ENCODE measurements at regions not wholly inside any gene's neighbourhood (a gene's known extent, or its start where the extent isn't known, plus 50 kb on each side); places are given as distances from the start of the nearest gene placed in this dataset.

- WGBS, 2 donors (ENCODE audit: low coverage in 1 of 2), result 57 to 63% methylated on average over 3 of the region's 3 CpGs
- ATAC-seq, result no peak
These were observed 1108.1 kb downstream of the BCL11B start for GRCh38 chr14:98163873-98164272.

DNA sequence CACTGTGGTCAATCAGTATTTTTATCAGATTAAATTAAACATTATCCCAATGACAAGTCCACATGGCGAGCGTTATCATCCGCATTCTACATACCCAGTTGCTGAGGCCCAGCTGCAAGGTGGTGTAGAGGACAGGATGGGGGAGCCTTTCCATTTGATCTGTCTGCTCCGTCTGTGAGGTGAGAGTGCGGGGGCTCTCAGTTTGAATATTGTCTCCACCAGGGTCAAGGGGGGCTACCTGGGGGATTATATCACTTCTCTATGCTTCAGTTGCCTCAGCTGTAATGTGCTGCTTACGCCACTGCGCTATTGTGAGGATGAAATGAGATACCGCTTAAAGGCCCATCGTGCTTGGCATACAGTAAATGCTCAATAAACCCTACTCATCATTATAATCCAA lies 1106.0 kb downstream of the BCL11B start:
- Histone ChIP-seq H3K9me3 (peaks cover 0 to 6% (median 0%) of the 10 kb centered on the region in 3 donors), H3K27ac (no peak overlapping the region), H3K4me3 (no peak overlapping the region), H3K36me3 (no peaks in the 10 kb centered on the region), H3K27me3 (peaks cover 53% of the 10 kb centered on the region), H3K4me1 (no peaks in the 10 kb centered on the region)
- TF ChIP-seq POLR2A (IDR thresholded peaks at IDR 0.05), result no peak
- no peak for TF ChIP-seq EP300 (IDR thresholded peaks at IDR 0.05)
- no peak for TF ChIP-seq POLR2AphosphoS5 (IDR thresholded peaks at IDR 0.05)
- TF ChIP-seq, protein P1, sequence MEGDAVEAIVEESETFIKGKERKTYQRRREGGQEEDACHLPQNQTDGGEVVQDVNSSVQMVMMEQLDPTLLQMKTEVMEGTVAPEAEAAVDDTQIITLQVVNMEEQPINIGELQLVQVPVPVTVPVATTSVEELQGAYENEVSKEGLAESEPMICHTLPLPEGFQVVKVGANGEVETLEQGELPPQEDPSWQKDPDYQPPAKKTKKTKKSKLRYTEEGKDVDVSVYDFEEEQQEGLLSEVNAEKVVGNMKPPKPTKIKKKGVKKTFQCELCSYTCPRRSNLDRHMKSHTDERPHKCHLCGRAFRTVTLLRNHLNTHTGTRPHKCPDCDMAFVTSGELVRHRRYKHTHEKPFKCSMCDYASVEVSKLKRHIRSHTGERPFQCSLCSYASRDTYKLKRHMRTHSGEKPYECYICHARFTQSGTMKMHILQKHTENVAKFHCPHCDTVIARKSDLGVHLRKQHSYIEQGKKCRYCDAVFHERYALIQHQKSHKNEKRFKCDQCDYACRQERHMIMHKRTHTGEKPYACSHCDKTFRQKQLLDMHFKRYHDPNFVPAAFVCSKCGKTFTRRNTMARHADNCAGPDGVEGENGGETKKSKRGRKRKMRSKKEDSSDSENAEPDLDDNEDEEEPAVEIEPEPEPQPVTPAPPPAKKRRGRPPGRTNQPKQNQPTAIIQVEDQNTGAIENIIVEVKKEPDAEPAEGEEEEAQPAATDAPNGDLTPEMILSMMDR (IDR thresholded peaks at IDR 0.05), result no peak
- no peak for ATAC-seq
- WGBS, 2 donors (ENCODE audit: low coverage in 1 of 2), result 80 to 92% methylated on average over 1 to 7 of the region's 9 CpGs

More at GRCh38 chr14:98163873-98164272, 1108.1 kb downstream of the BCL11B start:
- TF ChIP-seq, protein P1 (IDR thresholded peaks at IDR 0.05), result no peak
- TF ChIP-seq POLR2AphosphoS5 (IDR thresholded peaks at IDR 0.05) (no peak), POLR2A (IDR thresholded peaks at IDR 0.05) (no peak), EP300 (IDR thresholded peaks at IDR 0.05) (no peak)
- Histone ChIP-seq H3K27ac (no peak overlapping the region), H3K4me3 (no peak overlapping the region), H3K4me1 (no peaks in the 10 kb centered on the region), H3K27me3 (peaks cover 58% of the 10 kb centered on the region), H3K9me3 (peaks cover 0 to 3% (median 0%) of the 10 kb centered on the region in 3 donors), H3K36me3 (no peaks in the 10 kb centered on the region)

- H3K4me1 ChIP-seq, result no peaks in the 10 kb centered on the region
- ATAC-seq, result no peak
- H3K27me3 ChIP-seq, result peaks cover 52% of the 10 kb centered on the region
- H3K4me3 ChIP-seq, result no peak overlapping the region
- no peaks in the 10 kb centered on the region for H3K36me3 ChIP-seq
- WGBS, 2 donors (ENCODE audit: low coverage in 1 of 2), result 68% methylated on average over 10 of the region's 10 CpGs; no CpG with 5 or more reads in 1 of the 2 donors
- peaks cover 0 to 6% (median 0%) of the 10 kb centered on the region in 3 donors for H3K9me3 ChIP-seq
- TF ChIP-seq EP300 (IDR thresholded peaks at IDR 0.05) (no peak), POLR2A (IDR thresholded peaks at IDR 0.05) (no peak)
- TF ChIP-seq, protein P1 (IDR thresholded peaks at IDR 0.05), result no peak
- H3K27ac ChIP-seq, result no peak overlapping the region
These were observed 1104.7 kb downstream of the BCL11B start for GRCh38 chr14:98167275-98167674.

DNA sequence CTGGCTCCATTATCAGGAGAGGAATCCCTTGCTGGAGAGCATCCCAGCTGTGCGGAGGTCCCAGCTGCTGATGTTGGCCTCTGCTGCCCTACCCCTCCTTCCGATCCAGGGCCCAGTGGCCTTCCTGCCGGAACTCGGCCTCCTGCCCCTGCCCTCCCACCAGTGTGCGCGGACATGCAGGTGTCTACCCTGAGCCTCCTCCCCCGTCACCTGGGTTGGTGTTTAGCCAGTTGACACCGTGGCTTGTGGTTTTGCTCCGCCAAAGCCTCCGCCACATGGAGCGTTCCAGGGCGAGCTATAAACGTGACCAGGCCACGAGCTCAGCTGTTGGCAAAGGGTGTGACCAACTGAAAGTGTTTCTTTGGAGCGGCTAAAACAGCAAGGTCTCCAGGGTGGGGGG lies 1104.3 kb downstream of the BCL11B start:
- no peak for TF ChIP-seq POLR2AphosphoS5 (IDR thresholded peaks at IDR 0.05)
- TF ChIP-seq, protein P1 (IDR thresholded peaks at IDR 0.05), result no peak
- no peak for TF ChIP-seq EP300 (IDR thresholded peaks at IDR 0.05)
- WGBS, 2 donors (ENCODE audit: low coverage in 1 of 2), result 61 to 65% methylated on average over 2 to 6 of the region's 15 CpGs

GRCh38 chr14:98168211-98168985 lies 1103.6 kb downstream of the BCL11B start:
- 66 to 84% methylated on average over 3 to 5 of the region's 5 CpGs for WGBS, 2 donors (ENCODE audit: low coverage in 1 of 2)
- H3K4me3 ChIP-seq, result no peak overlapping the region
- no peak overlapping the region for H3K27ac ChIP-seq
- no peaks in the 10 kb centered on the region for H3K36me3 ChIP-seq
- peaks cover 0 to 6% (median 0%) of the 10 kb centered on the region in 3 donors for H3K9me3 ChIP-seq
- ATAC-seq, result no peak
- H3K4me1 ChIP-seq, result no peaks in the 10 kb centered on the region
- H3K27me3 ChIP-seq, result peaks cover 42% of the 10 kb centered on the region
- no peak for TF ChIP-seq POLR2A (IDR thresholded peaks at IDR 0.05)
- TF ChIP-seq, protein P1 (IDR thresholded peaks at IDR 0.05), result no peak
- TF ChIP-seq EP300 (IDR thresholded peaks at IDR 0.05), result no peak
- TF ChIP-seq POLR2AphosphoS5 (IDR thresholded peaks at IDR 0.05), result no peak

More for the DNA sequence above, 1104.3 kb downstream of the BCL11B start:
- Histone ChIP-seq H3K27ac (no peak overlapping the region), H3K4me3 (no peak overlapping the region), H3K27me3 (peaks cover 48% of the 10 kb centered on the region), H3K36me3 (no peaks in the 10 kb centered on the region), H3K4me1 (no peaks in the 10 kb centered on the region), H3K9me3 (peaks cover 0 to 6% (median 0%) of the 10 kb centered on the region in 3 donors)
- ATAC-seq, result no peak
